ENCODE measurements at regions not wholly inside any gene's neighbourhood (a gene's known extent, or its start where the extent isn't known, plus 50 kb on each side); places are given as distances from the start of the nearest gene placed in this dataset.

DNA sequence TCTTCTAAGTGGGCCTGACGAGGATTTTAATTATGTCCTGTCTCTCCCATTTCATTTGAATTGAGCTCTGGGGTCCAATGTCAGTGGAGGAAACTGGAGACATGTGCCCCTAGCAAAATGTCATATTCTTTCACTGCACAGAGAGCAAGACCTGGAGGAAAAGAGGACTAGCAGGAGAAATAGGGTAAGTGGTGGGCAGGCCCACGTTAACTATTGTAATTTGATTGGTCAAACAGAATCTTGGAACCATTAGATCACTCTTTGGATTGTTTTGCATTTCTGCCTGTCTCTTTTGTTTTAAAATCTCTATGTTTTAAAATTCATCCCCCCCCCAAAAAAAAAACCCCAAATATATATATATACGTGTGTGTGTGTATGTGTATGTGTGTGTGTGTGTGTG, 113.9 kb upstream of the PELI2 start:
- H3K9me3 ChIP-seq (ENCODE audit: control insufficient read depth in 4 of 4, low read length in 3 of 4) = no peaks in the 10 kb centered on the region
- no peak overlapping the region for H3K4me3 ChIP-seq (ENCODE audit: low read depth in 1 of 3, low read length in 3 of 3)
- WGBS = 52% methylated on average over 3 of the region's 3 CpGs
- no peak overlapping the region for H3K9ac ChIP-seq (ENCODE audit: low read depth in 1 of 2, low read length in 2 of 2)
- DNase-seq (ENCODE audit: low spot score) = no peak
- H3K27me3 ChIP-seq (ENCODE audit: control insufficient read depth in 4 of 4, insufficient read depth in 4 of 4, low read length in 3 of 4) = peaks cover 0 to 2% (median 0%) of the 10 kb centered on the region in 4 donors
- H3K36me3 ChIP-seq (ENCODE audit: control insufficient read depth in 4 of 4, insufficient read depth in 3 of 4, low read depth in 1 of 4, low read length in 3 of 4) = no peaks in the 10 kb centered on the region
- no peak for TF ChIP-seq TAF1 (conservative IDR thresholded peaks at IDR 0.05)
- TF ChIP-seq, protein P1, sequence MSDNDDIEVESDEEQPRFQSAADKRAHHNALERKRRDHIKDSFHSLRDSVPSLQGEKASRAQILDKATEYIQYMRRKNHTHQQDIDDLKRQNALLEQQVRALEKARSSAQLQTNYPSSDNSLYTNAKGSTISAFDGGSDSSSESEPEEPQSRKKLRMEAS (IDR thresholded peaks at IDR 0.05) = no peak
- no peak for TF ChIP-seq HNF4G (IDR thresholded peaks at IDR 0.05)
- TF ChIP-seq, protein P2, sequence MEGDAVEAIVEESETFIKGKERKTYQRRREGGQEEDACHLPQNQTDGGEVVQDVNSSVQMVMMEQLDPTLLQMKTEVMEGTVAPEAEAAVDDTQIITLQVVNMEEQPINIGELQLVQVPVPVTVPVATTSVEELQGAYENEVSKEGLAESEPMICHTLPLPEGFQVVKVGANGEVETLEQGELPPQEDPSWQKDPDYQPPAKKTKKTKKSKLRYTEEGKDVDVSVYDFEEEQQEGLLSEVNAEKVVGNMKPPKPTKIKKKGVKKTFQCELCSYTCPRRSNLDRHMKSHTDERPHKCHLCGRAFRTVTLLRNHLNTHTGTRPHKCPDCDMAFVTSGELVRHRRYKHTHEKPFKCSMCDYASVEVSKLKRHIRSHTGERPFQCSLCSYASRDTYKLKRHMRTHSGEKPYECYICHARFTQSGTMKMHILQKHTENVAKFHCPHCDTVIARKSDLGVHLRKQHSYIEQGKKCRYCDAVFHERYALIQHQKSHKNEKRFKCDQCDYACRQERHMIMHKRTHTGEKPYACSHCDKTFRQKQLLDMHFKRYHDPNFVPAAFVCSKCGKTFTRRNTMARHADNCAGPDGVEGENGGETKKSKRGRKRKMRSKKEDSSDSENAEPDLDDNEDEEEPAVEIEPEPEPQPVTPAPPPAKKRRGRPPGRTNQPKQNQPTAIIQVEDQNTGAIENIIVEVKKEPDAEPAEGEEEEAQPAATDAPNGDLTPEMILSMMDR (IDR thresholded peaks at IDR 0.05; ENCODE audit: low read depth, low read length, missing input control) = no peak
- no peak for TF ChIP-seq RXRA (IDR thresholded peaks at IDR 0.05)
- TF ChIP-seq GABPA (IDR thresholded peaks at IDR 0.05 in 1 of 2, conservative IDR thresholded peaks at IDR 0.05 in 1 of 2) = no peak
- TF ChIP-seq HNF4A (conservative IDR thresholded peaks at IDR 0.05) = no peak
- no peak for TF ChIP-seq FOXA2 (IDR thresholded peaks at IDR 0.05)
- TF ChIP-seq YY1 (IDR thresholded peaks at IDR 0.05) = no peak
- TF ChIP-seq FOXA1 (IDR thresholded peaks at IDR 0.05) = no peak
- TF ChIP-seq RAD21 (IDR thresholded peaks at IDR 0.05) = no peak
- TF ChIP-seq NR2F2 (IDR thresholded peaks at IDR 0.05) = no peak
- TF ChIP-seq, protein P3, sequence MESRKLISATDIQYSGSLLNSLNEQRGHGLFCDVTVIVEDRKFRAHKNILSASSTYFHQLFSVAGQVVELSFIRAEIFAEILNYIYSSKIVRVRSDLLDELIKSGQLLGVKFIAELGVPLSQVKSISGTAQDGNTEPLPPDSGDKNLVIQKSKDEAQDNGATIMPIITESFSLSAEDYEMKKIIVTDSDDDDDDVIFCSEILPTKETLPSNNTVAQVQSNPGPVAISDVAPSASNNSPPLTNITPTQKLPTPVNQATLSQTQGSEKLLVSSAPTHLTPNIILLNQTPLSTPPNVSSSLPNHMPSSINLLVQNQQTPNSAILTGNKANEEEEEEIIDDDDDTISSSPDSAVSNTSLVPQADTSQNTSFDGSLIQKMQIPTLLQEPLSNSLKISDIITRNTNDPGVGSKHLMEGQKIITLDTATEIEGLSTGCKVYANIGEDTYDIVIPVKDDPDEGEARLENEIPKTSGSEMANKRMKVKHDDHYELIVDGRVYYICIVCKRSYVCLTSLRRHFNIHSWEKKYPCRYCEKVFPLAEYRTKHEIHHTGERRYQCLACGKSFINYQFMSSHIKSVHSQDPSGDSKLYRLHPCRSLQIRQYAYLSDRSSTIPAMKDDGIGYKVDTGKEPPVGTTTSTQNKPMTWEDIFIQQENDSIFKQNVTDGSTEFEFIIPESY (IDR thresholded peaks at IDR 0.05) = no peak
- TF ChIP-seq EGR1 (IDR thresholded peaks at IDR 0.05; ENCODE audit: low read depth in 2 of 2) = no peak
- TF ChIP-seq, protein P4, sequence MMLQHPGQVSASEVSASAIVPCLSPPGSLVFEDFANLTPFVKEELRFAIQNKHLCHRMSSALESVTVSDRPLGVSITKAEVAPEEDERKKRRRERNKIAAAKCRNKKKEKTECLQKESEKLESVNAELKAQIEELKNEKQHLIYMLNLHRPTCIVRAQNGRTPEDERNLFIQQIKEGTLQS (IDR thresholded peaks at IDR 0.05) = no peak
- TF ChIP-seq SP1 (IDR thresholded peaks at IDR 0.05) = no peak
- TF ChIP-seq, protein P5, sequence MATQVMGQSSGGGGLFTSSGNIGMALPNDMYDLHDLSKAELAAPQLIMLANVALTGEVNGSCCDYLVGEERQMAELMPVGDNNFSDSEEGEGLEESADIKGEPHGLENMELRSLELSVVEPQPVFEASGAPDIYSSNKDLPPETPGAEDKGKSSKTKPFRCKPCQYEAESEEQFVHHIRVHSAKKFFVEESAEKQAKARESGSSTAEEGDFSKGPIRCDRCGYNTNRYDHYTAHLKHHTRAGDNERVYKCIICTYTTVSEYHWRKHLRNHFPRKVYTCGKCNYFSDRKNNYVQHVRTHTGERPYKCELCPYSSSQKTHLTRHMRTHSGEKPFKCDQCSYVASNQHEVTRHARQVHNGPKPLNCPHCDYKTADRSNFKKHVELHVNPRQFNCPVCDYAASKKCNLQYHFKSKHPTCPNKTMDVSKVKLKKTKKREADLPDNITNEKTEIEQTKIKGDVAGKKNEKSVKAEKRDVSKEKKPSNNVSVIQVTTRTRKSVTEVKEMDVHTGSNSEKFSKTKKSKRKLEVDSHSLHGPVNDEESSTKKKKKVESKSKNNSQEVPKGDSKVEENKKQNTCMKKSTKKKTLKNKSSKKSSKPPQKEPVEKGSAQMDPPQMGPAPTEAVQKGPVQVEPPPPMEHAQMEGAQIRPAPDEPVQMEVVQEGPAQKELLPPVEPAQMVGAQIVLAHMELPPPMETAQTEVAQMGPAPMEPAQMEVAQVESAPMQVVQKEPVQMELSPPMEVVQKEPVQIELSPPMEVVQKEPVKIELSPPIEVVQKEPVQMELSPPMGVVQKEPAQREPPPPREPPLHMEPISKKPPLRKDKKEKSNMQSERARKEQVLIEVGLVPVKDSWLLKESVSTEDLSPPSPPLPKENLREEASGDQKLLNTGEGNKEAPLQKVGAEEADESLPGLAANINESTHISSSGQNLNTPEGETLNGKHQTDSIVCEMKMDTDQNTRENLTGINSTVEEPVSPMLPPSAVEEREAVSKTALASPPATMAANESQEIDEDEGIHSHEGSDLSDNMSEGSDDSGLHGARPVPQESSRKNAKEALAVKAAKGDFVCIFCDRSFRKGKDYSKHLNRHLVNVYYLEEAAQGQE (IDR thresholded peaks at IDR 0.05) = no peak
- TF ChIP-seq JUND (IDR thresholded peaks at IDR 0.05) = no peak
- H3K27ac ChIP-seq (ENCODE audit: low read depth in 1 of 2, low read length in 2 of 2) = no peak overlapping the region
- H3K4me1 ChIP-seq (ENCODE audit: control insufficient read depth in 4 of 4, insufficient read depth in 4 of 4, low read length in 3 of 4) = no peaks in the 10 kb centered on the region

Measured in liver (tissue), 8 donors.